ENCODE measurements at regions not wholly inside any gene's neighbourhood (a gene's known extent, or its start where the extent isn't known, plus 50 kb on each side); places are given as distances from the start of the nearest gene placed in this dataset.

- Mint-ChIP-seq H3K36me3 (ENCODE audit: insufficient read depth) (peaks cover 3% of the 10 kb centered on the region), H3K4me3 (no peak overlapping the region), H3K4me1 (no peaks in the 10 kb centered on the region), H3K9me3 (peaks cover 6% of the 10 kb centered on the region), H3K27ac (ENCODE audit: low read depth) (no peak overlapping the region), H3K27me3 (no peaks in the 10 kb centered on the region)
- no peak for ATAC-seq (replicated peaks; ENCODE audit: extremely low read depth, poor library complexity, severe bottlenecking)
- DNase-seq (ENCODE audit: low spot score in 2 of 2) = no peak
Measured at GRCh38 chr4:29142708-29143107, 1577.5 kb upstream of the PCDH7 start.

- Mint-ChIP-seq H3K4me1 (no peaks in the 10 kb centered on the region), H3K36me3 (ENCODE audit: insufficient read depth) (no peaks in the 10 kb centered on the region), H3K27me3 (no peaks in the 10 kb centered on the region), H3K9me3 (peaks cover 18% of the 10 kb centered on the region), H3K27ac (ENCODE audit: low read depth) (no peak overlapping the region), H3K4me3 (no peak overlapping the region)
- no peak for DNase-seq (ENCODE audit: low spot score in 2 of 2)
- no peak for ATAC-seq (replicated peaks; ENCODE audit: extremely low read depth, poor library complexity, severe bottlenecking)
Measured at GRCh38 chr4:29151584-29151983, 1568.6 kb upstream of the PCDH7 start.

GRCh38 chr4:29153642-29154041 is 1566.5 kb upstream of the PCDH7 start:
- no peak overlapping the region for H3K4me3 Mint-ChIP-seq
- no peaks in the 10 kb centered on the region for H3K36me3 Mint-ChIP-seq (ENCODE audit: insufficient read depth)
- no peak overlapping the region for H3K27ac Mint-ChIP-seq (ENCODE audit: low read depth)
- DNase-seq (ENCODE audit: low spot score in 2 of 2) (no peak), ATAC-seq (replicated peaks; ENCODE audit: extremely low read depth, poor library complexity, severe bottlenecking) (no peak)
- H3K9me3 Mint-ChIP-seq = peaks cover 13% of the 10 kb centered on the region
- no peaks in the 10 kb centered on the region for H3K27me3 Mint-ChIP-seq
- H3K4me1 Mint-ChIP-seq = no peaks in the 10 kb centered on the region

- DNase-seq (ENCODE audit: low spot score in 2 of 2) (no peak), ATAC-seq (replicated peaks; ENCODE audit: extremely low read depth, poor library complexity, severe bottlenecking) (no peak)
- Mint-ChIP-seq H3K9me3 (peaks cover 19% of the 10 kb centered on the region), H3K27ac (ENCODE audit: low read depth) (no peak overlapping the region), H3K36me3 (ENCODE audit: insufficient read depth) (no peaks in the 10 kb centered on the region), H3K4me3 (no peak overlapping the region), H3K4me1 (no peaks in the 10 kb centered on the region), H3K27me3 (no peaks in the 10 kb centered on the region)
Measured at GRCh38 chr4:29175291-29175690, 1544.9 kb upstream of the PCDH7 start.

- H3K27me3 Mint-ChIP-seq = no peaks in the 10 kb centered on the region
- H3K36me3 Mint-ChIP-seq (ENCODE audit: insufficient read depth) = no peaks in the 10 kb centered on the region
- peaks cover 5% of the 10 kb centered on the region for H3K9me3 Mint-ChIP-seq
- no peak overlapping the region for H3K27ac Mint-ChIP-seq (ENCODE audit: low read depth)
- ATAC-seq (replicated peaks; ENCODE audit: extremely low read depth, poor library complexity, severe bottlenecking) (no peak), DNase-seq (ENCODE audit: low spot score in 2 of 2) (no peak)
- H3K4me3 Mint-ChIP-seq = no peak overlapping the region
- H3K4me1 Mint-ChIP-seq = no peaks in the 10 kb centered on the region
Measured at GRCh38 chr4:29199025-29199424, 1521.1 kb upstream of the PCDH7 start.

GRCh38 chr4:29199485-29199884 is 1520.7 kb upstream of the PCDH7 start:
- peaks cover 5% of the 10 kb centered on the region for H3K9me3 Mint-ChIP-seq
- no peaks in the 10 kb centered on the region for H3K27me3 Mint-ChIP-seq

GRCh38 chr4:29213020-29213419 is 1507.1 kb upstream of the PCDH7 start:
- H3K27ac Mint-ChIP-seq (ENCODE audit: low read depth) = no peak overlapping the region
- DNase-seq (ENCODE audit: low spot score in 2 of 2) = no peak
- H3K27me3 Mint-ChIP-seq = no peaks in the 10 kb centered on the region
- peaks cover 6% of the 10 kb centered on the region for H3K9me3 Mint-ChIP-seq
- no peaks in the 10 kb centered on the region for H3K4me1 Mint-ChIP-seq
- no peak for ATAC-seq (replicated peaks; ENCODE audit: extremely low read depth, poor library complexity, severe bottlenecking)
- H3K36me3 Mint-ChIP-seq (ENCODE audit: insufficient read depth) = no peaks in the 10 kb centered on the region
- no peak overlapping the region for H3K4me3 Mint-ChIP-seq

More at GRCh38 chr4:29199485-29199884, 1520.7 kb upstream of the PCDH7 start:
- no peaks in the 10 kb centered on the region for H3K36me3 Mint-ChIP-seq (ENCODE audit: insufficient read depth)
- no peak overlapping the region for H3K27ac Mint-ChIP-seq (ENCODE audit: low read depth)
- no peak for ATAC-seq (replicated peaks; ENCODE audit: extremely low read depth, poor library complexity, severe bottlenecking)
- no peak overlapping the region for H3K4me3 Mint-ChIP-seq
- DNase-seq (ENCODE audit: low spot score in 2 of 2) = no peak
- no peaks in the 10 kb centered on the region for H3K4me1 Mint-ChIP-seq

GRCh38 chr4:29220761-29221160 is 1499.4 kb upstream of the PCDH7 start:
- Mint-ChIP-seq H3K4me1 (no peaks in the 10 kb centered on the region), H3K9me3 (peaks cover 6% of the 10 kb centered on the region), H3K4me3 (no peak overlapping the region), H3K27ac (ENCODE audit: low read depth) (no peak overlapping the region), H3K36me3 (ENCODE audit: insufficient read depth) (no peaks in the 10 kb centered on the region), H3K27me3 (no peaks in the 10 kb centered on the region)
- no peak for ATAC-seq (replicated peaks; ENCODE audit: extremely low read depth, poor library complexity, severe bottlenecking)
- no peak for DNase-seq (ENCODE audit: low spot score in 2 of 2)

GRCh38 chr4:29224911-29225310 is 1495.3 kb upstream of the PCDH7 start:
- Mint-ChIP-seq H3K36me3 (ENCODE audit: insufficient read depth) (no peaks in the 10 kb centered on the region), H3K27me3 (no peaks in the 10 kb centered on the region), H3K27ac (ENCODE audit: low read depth) (no peak overlapping the region), H3K4me3 (no peak overlapping the region), H3K9me3 (peaks cover 12% of the 10 kb centered on the region), H3K4me1 (no peaks in the 10 kb centered on the region)
- DNase-seq (ENCODE audit: low spot score in 2 of 2) = no peak
- ATAC-seq (replicated peaks; ENCODE audit: extremely low read depth, poor library complexity, severe bottlenecking) = no peak

GRCh38 chr4:29240641-29241040 is 1479.5 kb upstream of the PCDH7 start:
- DNase-seq (ENCODE audit: low spot score in 2 of 2) (no peak), ATAC-seq (replicated peaks; ENCODE audit: extremely low read depth, poor library complexity, severe bottlenecking) (no peak)
- no peaks in the 10 kb centered on the region for H3K27me3 Mint-ChIP-seq
- H3K9me3 Mint-ChIP-seq = peaks cover 17% of the 10 kb centered on the region
- H3K4me3 Mint-ChIP-seq = no peak overlapping the region
- no peak overlapping the region for H3K27ac Mint-ChIP-seq (ENCODE audit: low read depth)
- no peaks in the 10 kb centered on the region for H3K36me3 Mint-ChIP-seq (ENCODE audit: insufficient read depth)
- no peaks in the 10 kb centered on the region for H3K4me1 Mint-ChIP-seq

- Mint-ChIP-seq H3K36me3 (ENCODE audit: insufficient read depth) (no peaks in the 10 kb centered on the region), H3K27ac (ENCODE audit: low read depth) (no peak overlapping the region), H3K9me3 (peaks cover 9% of the 10 kb centered on the region), H3K4me1 (no peaks in the 10 kb centered on the region), H3K27me3 (no peaks in the 10 kb centered on the region), H3K4me3 (no peak overlapping the region)
- DNase-seq (ENCODE audit: low spot score in 2 of 2) (no peak), ATAC-seq (replicated peaks; ENCODE audit: extremely low read depth, poor library complexity, severe bottlenecking) (no peak)
Measured at GRCh38 chr4:29243054-29243453, 1477.1 kb upstream of the PCDH7 start.

GRCh38 chr4:29243851-29244250 is 1476.3 kb upstream of the PCDH7 start:
- no peaks in the 10 kb centered on the region for H3K27me3 Mint-ChIP-seq
- H3K36me3 Mint-ChIP-seq (ENCODE audit: insufficient read depth) = no peaks in the 10 kb centered on the region
- ATAC-seq (replicated peaks; ENCODE audit: extremely low read depth, poor library complexity, severe bottlenecking) = no peak
- no peak overlapping the region for H3K27ac Mint-ChIP-seq (ENCODE audit: low read depth)
- DNase-seq (ENCODE audit: low spot score in 2 of 2) = no peak
- H3K4me1 Mint-ChIP-seq = no peaks in the 10 kb centered on the region
- H3K9me3 Mint-ChIP-seq = peaks cover 10% of the 10 kb centered on the region
- H3K4me3 Mint-ChIP-seq = no peak overlapping the region

GRCh38 chr4:29259556-29259955 is 1460.6 kb upstream of the PCDH7 start:
- no peak overlapping the region for H3K4me3 Mint-ChIP-seq
- H3K4me1 Mint-ChIP-seq = no peaks in the 10 kb centered on the region
- H3K36me3 Mint-ChIP-seq (ENCODE audit: insufficient read depth) = no peaks in the 10 kb centered on the region
- peaks cover 29% of the 10 kb centered on the region for H3K9me3 Mint-ChIP-seq
- H3K27ac Mint-ChIP-seq (ENCODE audit: low read depth) = no peak overlapping the region
- no peaks in the 10 kb centered on the region for H3K27me3 Mint-ChIP-seq
- no peak for DNase-seq (ENCODE audit: low spot score in 2 of 2)
- no peak for ATAC-seq (replicated peaks; ENCODE audit: extremely low read depth, poor library complexity, severe bottlenecking)

- H3K27ac Mint-ChIP-seq (ENCODE audit: low read depth) = no peak overlapping the region
- DNase-seq (ENCODE audit: low spot score in 2 of 2) = no peak
- H3K4me1 Mint-ChIP-seq = no peaks in the 10 kb centered on the region
- H3K9me3 Mint-ChIP-seq = peaks cover 16% of the 10 kb centered on the region
- no peak overlapping the region for H3K4me3 Mint-ChIP-seq
- H3K27me3 Mint-ChIP-seq = no peaks in the 10 kb centered on the region
- H3K36me3 Mint-ChIP-seq (ENCODE audit: insufficient read depth) = no peaks in the 10 kb centered on the region
- ATAC-seq (replicated peaks; ENCODE audit: extremely low read depth, poor library complexity, severe bottlenecking) = no peak
Measured at GRCh38 chr4:29262986-29263385, 1457.2 kb upstream of the PCDH7 start.
